Osteocyte (in vitro differentiated cells): ENCODE measurements at regions not wholly inside any gene's neighbourhood (a gene's known extent, or its start where the extent isn't known, plus 50 kb on each side); places are given as distances from the start of the nearest gene placed in this dataset.

Experiments
- DNase-seq: peaks from one replicate; pipeline ENCODE4 v3.0.0; 2021; ENCODE audit warnings: mixed read lengths; ENCODE audit not compliant: unreplicated experiment; ENCODE audit errors: extremely low spot score
- H3K27ac Mint-ChIP-seq: one replicate; pipeline ENCODE4 v1.8.0; 2021; ENCODE audit warnings: mild to moderate bottlenecking, mixed read lengths; ENCODE audit not compliant: unreplicated experiment
- H3K27me3 Mint-ChIP-seq: one replicate; pipeline ENCODE4 v1.8.0; 2021; ENCODE audit warnings: mixed read lengths; ENCODE audit not compliant: unreplicated experiment
- H3K36me3 Mint-ChIP-seq: one replicate; pipeline ENCODE4 v1.8.0; 2021; ENCODE audit warnings: mixed read lengths; ENCODE audit not compliant: unreplicated experiment
- H3K4me1 Mint-ChIP-seq: one replicate; pipeline ENCODE4 v1.8.0; 2021; ENCODE audit warnings: mixed read lengths; ENCODE audit not compliant: unreplicated experiment
- H3K4me3 Mint-ChIP-seq: one replicate; pipeline ENCODE4 v1.8.0; 2021; ENCODE audit warnings: mild to moderate bottlenecking, moderate library complexity, mixed read lengths; ENCODE audit not compliant: unreplicated experiment
- H3K9me3 Mint-ChIP-seq: one replicate; pipeline ENCODE4 v1.8.0; 2021; ENCODE audit warnings: mixed read lengths; ENCODE audit not compliant: unreplicated experiment
- TF ChIP-seq, protein P1 (sequence below): fragments of 200-600 bp; sonication (generic); IDR thresholded peaks from 2 replicates; pipeline ENCODE4 v1.5.0; 2021; ENCODE audit warnings: antibody characterized with exemption, mild to moderate bottlenecking, moderate library complexity

DNA sequence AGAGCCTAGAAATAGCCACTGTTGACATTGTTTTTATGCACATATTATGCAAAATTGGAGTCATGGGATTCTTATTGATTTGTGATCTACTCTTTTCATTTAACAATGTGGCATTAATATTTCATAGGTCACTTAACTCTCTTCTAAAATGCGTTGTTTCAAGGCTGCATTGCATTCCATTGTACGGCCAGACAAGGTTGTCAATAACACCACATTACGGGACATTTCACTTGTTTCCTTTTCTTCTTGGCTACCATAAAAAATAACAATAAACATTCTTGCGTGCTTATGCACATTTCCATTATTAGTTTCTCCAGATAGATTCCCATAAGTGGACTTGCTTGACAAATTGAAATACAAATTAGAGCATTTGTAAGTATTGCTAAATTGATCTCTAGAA, 120.8 kb upstream of the TMCC3 start:
- Mint-ChIP-seq H3K36me3 (no peaks in the 10 kb centered on the region), H3K27ac (no peak overlapping the region), H3K4me1 (peaks cover 7% of the 10 kb centered on the region), H3K9me3 (no peaks in the 10 kb centered on the region), H3K4me3 (no peak overlapping the region), H3K27me3 (peaks cover 65% of the 10 kb centered on the region)
- no peak for DNase-seq
- TF ChIP-seq, protein P1, sequence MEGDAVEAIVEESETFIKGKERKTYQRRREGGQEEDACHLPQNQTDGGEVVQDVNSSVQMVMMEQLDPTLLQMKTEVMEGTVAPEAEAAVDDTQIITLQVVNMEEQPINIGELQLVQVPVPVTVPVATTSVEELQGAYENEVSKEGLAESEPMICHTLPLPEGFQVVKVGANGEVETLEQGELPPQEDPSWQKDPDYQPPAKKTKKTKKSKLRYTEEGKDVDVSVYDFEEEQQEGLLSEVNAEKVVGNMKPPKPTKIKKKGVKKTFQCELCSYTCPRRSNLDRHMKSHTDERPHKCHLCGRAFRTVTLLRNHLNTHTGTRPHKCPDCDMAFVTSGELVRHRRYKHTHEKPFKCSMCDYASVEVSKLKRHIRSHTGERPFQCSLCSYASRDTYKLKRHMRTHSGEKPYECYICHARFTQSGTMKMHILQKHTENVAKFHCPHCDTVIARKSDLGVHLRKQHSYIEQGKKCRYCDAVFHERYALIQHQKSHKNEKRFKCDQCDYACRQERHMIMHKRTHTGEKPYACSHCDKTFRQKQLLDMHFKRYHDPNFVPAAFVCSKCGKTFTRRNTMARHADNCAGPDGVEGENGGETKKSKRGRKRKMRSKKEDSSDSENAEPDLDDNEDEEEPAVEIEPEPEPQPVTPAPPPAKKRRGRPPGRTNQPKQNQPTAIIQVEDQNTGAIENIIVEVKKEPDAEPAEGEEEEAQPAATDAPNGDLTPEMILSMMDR: no peak

DNA sequence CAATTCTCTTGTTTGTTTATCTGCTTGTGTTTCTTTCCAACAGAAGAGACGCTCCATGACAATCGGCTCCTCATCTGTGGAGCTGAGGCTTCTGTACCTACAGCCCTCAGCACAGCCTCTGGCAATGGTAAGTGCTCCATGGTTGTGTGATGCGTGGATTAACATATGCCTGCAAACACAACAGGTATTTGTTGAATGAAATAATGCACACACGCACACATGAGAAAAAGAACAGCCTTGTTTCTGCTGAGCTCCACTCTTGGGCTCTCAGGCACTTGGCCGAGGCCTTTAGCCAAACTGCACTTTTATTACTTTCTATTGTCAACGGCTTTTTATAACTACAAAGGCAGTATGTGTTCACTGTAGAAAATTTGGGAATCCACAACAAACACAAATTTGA, 120.4 kb upstream of the TMCC3 start:
- Mint-ChIP-seq H3K9me3 (no peaks in the 10 kb centered on the region), H3K36me3 (no peaks in the 10 kb centered on the region), H3K27ac (no peak overlapping the region), H3K4me3 (no peak overlapping the region), H3K4me1 (peaks cover 7% of the 10 kb centered on the region), H3K27me3 (peaks cover 62% of the 10 kb centered on the region)
- no peak for DNase-seq
- TF ChIP-seq, protein P1: no peak

DNA sequence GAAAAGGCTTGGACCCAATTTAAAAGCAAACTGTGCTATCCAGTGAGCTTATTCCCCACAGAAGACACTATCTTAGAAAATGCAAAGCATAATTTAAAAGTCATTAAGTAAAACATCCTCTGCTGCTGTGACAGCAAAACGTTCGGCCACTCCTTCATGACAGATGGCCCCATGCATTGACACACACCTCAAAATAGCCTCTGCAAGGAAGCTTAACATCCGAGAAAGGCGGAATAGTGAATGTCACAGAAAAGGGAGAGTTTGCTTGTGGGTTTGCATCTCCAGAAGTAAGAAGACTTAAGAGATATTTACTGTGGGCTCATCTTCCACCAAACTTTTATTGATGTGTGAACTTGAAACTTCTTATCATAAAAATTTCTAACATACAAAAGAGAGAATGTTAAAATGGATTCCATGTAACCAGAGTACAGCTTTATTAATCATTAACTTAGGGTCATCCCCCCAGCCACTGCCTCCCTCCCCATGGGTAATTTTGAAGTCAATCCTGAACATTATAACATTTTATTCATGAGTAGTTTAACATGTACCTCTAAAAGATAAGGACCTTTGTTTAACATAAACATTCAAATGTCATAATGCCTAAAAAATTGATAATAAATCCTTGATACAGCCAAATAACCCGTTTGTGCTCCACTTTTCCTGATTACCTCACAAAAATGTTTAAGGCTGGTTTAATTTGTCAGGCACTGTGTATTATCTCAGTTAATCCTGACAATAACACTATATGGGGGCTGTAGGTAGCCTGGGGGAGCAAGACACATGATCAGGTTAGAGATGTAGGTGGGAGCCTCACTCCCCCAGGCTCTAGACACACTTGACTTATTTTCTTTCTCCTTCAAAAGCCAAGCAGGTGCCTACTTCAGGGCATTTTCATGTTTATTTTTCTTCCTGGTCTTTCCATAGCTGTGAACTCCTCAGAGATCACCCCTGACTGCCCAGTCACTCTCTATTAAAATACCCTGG, 119.7 kb upstream of the TMCC3 start:
- DNase-seq: no peak
- no peak overlapping the region for H3K27ac Mint-ChIP-seq
- no peaks in the 10 kb centered on the region for H3K9me3 Mint-ChIP-seq
- no peaks in the 10 kb centered on the region for H3K36me3 Mint-ChIP-seq
- peaks cover 7% of the 10 kb centered on the region for H3K4me1 Mint-ChIP-seq
- TF ChIP-seq, protein P1: no peak
- H3K27me3 Mint-ChIP-seq: peaks cover 56% of the 10 kb centered on the region
- H3K4me3 Mint-ChIP-seq: no peak overlapping the region

DNA sequence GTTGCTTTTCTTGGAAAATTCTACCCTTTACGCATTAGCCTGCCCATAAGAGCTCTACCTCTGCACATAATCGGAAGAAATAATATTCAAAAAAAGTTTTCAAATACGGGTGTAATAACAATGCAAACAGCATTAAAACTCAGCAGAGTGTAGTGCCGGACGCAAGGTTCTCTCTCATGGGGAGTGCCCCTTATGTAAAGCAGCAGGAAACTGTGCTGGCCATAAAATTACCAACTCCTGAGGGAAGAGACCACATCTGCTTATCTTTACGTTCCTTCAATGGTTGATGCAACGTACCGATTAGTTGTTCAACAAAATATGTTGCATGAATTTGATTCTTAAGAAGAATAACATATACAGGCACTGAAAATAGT, 118.7 kb upstream of the TMCC3 start:
- Mint-ChIP-seq H3K27ac (no peak overlapping the region), H3K4me3 (no peak overlapping the region), H3K36me3 (no peaks in the 10 kb centered on the region), H3K27me3 (peaks cover 50% of the 10 kb centered on the region), H3K4me1 (peaks cover 7% of the 10 kb centered on the region), H3K9me3 (no peaks in the 10 kb centered on the region)
- TF ChIP-seq, protein P1: no peak
- DNase-seq: no peak

DNA sequence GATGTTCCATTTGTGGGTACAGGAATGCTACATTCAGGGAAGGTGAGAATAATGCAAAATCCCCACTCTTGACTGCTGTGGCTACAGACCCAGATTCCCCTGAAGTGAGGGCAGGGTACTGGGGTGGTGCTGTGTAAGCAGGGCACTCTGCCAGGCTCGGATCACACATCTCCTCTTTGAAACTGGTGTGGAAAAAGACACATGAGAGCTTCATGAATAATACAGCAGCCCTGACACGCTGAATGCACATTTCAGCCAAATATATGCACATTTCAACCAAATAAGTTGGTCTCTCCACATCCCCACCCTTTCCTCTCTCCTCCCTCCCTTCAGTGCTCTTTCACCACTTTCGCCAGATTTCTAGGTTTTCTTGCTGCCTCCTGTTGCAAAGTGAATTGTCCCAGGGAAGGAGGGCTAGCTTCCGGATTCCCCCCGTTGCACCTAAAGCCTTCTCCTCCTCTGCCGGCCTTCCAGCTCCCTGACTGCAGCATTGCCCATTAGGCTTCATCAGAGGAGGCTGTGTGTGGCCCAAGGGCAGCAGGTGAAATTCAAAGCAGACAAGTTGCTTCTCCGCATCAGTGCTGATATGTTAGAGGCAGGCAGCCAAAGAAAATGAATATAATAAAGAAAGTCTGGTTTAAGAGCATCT, 118.2 kb upstream of the TMCC3 start:
- H3K4me3 Mint-ChIP-seq: no peak overlapping the region
- peaks cover 7% of the 10 kb centered on the region for H3K4me1 Mint-ChIP-seq
- peaks cover 45% of the 10 kb centered on the region for H3K27me3 Mint-ChIP-seq
- TF ChIP-seq, protein P1: no peak
- H3K27ac Mint-ChIP-seq: no peak overlapping the region
- H3K36me3 Mint-ChIP-seq: no peaks in the 10 kb centered on the region
- DNase-seq: no peak
- H3K9me3 Mint-ChIP-seq: no peaks in the 10 kb centered on the region
